Spinal cord (tissue), 9 donors: ENCODE measurements at regions not wholly inside any gene's neighbourhood (a gene's known extent, or its start where the extent isn't known, plus 50 kb on each side); places are given as distances from the start of the nearest gene placed in this dataset.

Experiments used
- DNase-seq, 6 donors: peaks; one replicate each; pipeline versions ENCODE4 v3.0.0 to v3.0.0-alpha.2; 2013 to 2015; ENCODE audit warnings: low spot score in 6 of 6, low read depth in 4 of 6
- H3K27ac ChIP-seq: one replicate; pipeline ENCODE4 v1.5.1; 2013; ENCODE audit warnings: low read depth, low read length, control low read depth
- H3K27me3 ChIP-seq: one replicate; pipeline ENCODE4 v1.6.1; 2013; ENCODE audit warnings: low read length; ENCODE audit not compliant: control insufficient read depth, insufficient read depth
- H3K36me3 ChIP-seq: one replicate; pipeline ENCODE4 v1.6.1; 2013; ENCODE audit warnings: low read length; ENCODE audit not compliant: control insufficient read depth, insufficient read depth
- H3K4me1 ChIP-seq: one replicate; pipeline ENCODE4 v1.6.1; 2013; ENCODE audit warnings: low read length; ENCODE audit not compliant: control insufficient read depth, insufficient read depth
- H3K4me3 ChIP-seq: one replicate; pipeline ENCODE4 v1.5.1; 2013; ENCODE audit warnings: low read depth, low read length, control low read depth
- H3K9me3 ChIP-seq: one replicate; pipeline ENCODE4 v1.6.1; 2013; ENCODE audit warnings: low read length; ENCODE audit not compliant: control insufficient read depth, insufficient read depth
- WGBS: methylation state at CpG from one replicate; pipeline ENCODE4 v1.1.5; 2013; ENCODE audit warnings: missing lambda C conversion rate; ENCODE audit not compliant: insufficient coverage; 5-methylcytosine and 5-hydroxymethylcytosine counted together
- donor health status: healthy.

DNA sequence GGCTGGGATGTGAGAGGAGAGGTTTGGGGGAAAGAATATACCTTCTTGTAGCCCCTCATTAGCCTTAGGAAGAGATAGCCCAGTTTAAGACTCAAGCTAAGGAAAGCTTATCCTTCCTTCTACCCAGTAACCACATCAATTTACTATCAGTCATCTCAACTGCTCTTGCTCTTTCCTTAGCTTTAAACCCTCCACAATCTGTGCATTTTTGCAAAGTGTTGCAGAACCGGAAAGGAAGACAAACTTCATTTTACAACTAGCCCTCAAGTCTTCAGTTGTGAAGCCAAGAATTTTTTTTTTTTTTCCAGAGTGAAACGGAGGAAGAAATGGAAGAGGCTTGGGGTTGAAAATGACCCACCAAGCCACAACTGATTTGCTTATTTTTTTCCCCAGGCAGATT lies 137.0 kb upstream of the LMO4 start:
- Histone ChIP-seq H3K4me3 (no peak overlapping the region), H3K9me3 (no peaks in the 10 kb centered on the region), H3K4me1 (no peaks in the 10 kb centered on the region), H3K27ac (no peak overlapping the region), H3K36me3 (no peaks in the 10 kb centered on the region), H3K27me3 (peaks cover 2% of the 10 kb centered on the region)
- WGBS = no CpG with 5 or more reads among the region's 2 CpGs
- no peak for DNase-seq

DNA sequence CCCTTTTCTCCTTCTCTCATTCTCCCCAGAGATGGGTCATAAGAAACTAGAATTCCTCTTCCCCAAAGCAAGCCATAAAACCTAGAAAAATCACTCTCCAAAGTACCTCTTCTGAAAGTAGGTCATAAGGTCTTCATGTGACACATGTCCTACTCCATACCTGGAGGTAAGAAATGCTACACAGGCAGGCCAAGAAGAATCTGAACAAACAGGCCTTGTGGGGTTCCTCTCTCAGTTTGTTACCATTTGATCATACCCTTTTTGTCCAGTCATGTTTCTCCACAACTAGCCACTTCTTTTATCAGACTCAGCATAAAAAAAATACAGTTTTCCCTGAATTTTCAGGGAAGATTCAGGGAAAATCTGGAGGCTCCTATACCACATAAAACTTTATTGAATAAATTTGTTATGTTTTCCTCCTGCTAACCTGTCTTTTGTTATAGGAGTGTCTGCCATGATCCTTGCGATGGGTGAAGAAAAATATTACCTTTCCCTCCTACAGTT lies 134.4 kb upstream of the LMO4 start:
- Histone ChIP-seq H3K36me3 (no peaks in the 10 kb centered on the region), H3K4me3 (no peak overlapping the region), H3K4me1 (no peaks in the 10 kb centered on the region), H3K9me3 (no peaks in the 10 kb centered on the region), H3K27ac (no peak overlapping the region), H3K27me3 (peaks cover 2% of the 10 kb centered on the region)
- no CpG with 5 or more reads among the region's 1 CpG for WGBS
- no peak for DNase-seq

DNA sequence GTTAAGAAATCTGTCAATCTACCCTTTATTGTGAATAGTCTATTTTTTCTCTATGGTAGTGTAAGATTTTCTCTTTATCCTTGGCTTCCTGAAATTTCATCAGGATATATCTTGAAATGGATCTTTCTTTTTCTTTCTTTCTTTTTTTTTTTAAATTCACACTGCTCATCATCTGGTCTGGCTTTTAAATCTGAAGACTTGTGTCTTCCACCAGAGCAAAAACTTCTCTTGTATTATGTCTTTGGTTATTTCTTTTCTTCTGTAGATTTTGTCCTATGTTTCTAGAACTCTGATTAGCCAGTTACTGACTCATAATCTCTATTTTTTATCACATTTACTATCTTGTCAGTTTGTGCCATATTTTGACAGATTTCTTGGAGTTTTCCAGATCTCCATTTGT lies 133.8 kb upstream of the LMO4 start:
- DNase-seq = no peak
- Histone ChIP-seq H3K36me3 (no peaks in the 10 kb centered on the region), H3K9me3 (no peaks in the 10 kb centered on the region), H3K4me3 (no peak overlapping the region), H3K27ac (no peak overlapping the region), H3K27me3 (peaks cover 2% of the 10 kb centered on the region), H3K4me1 (no peaks in the 10 kb centered on the region)

DNA sequence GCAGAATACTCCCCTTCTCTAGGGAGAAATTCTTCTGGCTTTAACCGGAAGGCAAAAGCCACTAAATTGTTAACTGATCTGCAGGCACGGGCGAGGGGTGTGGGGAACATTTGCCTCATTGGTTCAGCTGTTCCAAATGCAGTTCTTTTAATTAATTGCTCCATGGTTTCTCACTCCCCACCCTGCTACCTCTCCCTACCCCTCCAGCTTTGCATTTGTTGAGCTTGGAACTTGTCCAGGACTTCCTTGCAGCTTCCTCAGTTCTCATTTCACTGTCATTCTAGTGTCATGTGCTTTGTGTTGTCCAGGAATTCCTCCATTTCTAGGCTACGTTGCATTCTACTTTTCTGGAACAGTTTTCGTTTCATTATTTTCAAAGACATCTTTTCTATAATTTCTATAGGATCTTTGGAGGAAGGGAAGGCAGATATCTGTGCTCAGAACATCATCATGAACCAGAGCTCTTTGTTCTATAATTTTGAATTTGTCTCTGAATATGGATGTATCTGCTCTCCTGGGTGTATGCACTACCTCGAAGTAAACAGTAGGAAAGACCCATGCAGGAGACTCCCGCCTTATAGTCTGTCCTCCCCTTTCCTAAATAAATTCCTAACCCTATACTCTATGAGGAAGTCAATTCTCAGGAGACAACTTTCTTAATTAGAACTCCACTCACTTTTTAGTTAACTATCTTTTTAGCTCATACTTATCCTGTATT lies 132.4 kb upstream of the LMO4 start:
- H3K27ac ChIP-seq = no peak overlapping the region
- no peak overlapping the region for H3K4me3 ChIP-seq
- H3K36me3 ChIP-seq = no peaks in the 10 kb centered on the region
- no peaks in the 10 kb centered on the region for H3K9me3 ChIP-seq
- no peaks in the 10 kb centered on the region for H3K27me3 ChIP-seq
- no peaks in the 10 kb centered on the region for H3K4me1 ChIP-seq
- WGBS = 49% methylated on average over 2 of the region's 7 CpGs
- no peak for DNase-seq

DNA sequence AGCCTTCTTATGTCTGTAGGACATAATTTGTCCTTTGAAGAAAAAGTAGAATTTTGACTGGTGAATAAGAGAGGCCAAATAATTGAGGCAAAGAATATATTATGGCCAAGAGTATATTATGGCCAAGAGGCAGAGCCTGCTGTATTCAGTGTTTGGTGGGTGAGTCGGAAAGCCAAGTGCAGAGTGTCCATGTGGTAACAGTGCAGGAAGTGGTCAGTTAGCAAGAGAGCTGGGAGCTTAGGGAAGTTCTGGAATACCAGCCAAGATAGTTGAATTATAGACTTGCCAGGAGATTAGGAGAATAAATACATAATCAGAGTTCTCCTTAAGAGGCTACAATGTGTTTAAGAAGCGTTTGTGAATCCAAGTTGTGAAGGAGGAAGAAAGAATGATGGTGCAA lies 131.5 kb upstream of the LMO4 start:
- no peaks in the 10 kb centered on the region for H3K36me3 ChIP-seq
- H3K9me3 ChIP-seq = no peaks in the 10 kb centered on the region
- no peaks in the 10 kb centered on the region for H3K27me3 ChIP-seq
- whole genome bisulfite sequencing = 100% methylated on average over 1 of the region's 2 CpGs
- no peak overlapping the region for H3K4me3 ChIP-seq
- DNase-seq = no peak
- no peaks in the 10 kb centered on the region for H3K4me1 ChIP-seq
- H3K27ac ChIP-seq = no peak overlapping the region

DNA sequence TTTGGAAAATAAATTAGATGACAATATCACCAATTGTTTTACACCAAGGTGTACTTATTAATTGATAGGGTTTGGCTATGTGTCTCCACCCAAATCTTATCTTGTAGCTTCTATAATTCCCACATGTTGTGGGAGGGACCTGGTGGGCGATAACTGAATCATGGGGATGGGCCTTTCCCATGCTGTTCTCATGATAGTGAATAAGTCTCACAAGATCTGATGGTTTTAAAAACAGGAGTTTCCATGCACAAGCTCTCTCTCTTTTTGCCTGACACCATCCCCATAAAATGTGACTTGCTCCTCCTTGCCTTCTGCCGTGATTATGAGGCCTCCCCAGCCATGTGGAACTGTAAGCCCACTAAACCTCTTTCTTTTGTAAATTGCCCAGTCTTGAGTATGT lies 131.0 kb upstream of the LMO4 start:
- no peak overlapping the region for H3K27ac ChIP-seq
- no peak for DNase-seq
- H3K4me3 ChIP-seq = no peak overlapping the region
- no peaks in the 10 kb centered on the region for H3K9me3 ChIP-seq
- H3K36me3 ChIP-seq = no peaks in the 10 kb centered on the region
- 67% methylated on average over 1 of the region's 2 CpGs for WGBS
- H3K4me1 ChIP-seq = no peaks in the 10 kb centered on the region
- no peaks in the 10 kb centered on the region for H3K27me3 ChIP-seq

DNA sequence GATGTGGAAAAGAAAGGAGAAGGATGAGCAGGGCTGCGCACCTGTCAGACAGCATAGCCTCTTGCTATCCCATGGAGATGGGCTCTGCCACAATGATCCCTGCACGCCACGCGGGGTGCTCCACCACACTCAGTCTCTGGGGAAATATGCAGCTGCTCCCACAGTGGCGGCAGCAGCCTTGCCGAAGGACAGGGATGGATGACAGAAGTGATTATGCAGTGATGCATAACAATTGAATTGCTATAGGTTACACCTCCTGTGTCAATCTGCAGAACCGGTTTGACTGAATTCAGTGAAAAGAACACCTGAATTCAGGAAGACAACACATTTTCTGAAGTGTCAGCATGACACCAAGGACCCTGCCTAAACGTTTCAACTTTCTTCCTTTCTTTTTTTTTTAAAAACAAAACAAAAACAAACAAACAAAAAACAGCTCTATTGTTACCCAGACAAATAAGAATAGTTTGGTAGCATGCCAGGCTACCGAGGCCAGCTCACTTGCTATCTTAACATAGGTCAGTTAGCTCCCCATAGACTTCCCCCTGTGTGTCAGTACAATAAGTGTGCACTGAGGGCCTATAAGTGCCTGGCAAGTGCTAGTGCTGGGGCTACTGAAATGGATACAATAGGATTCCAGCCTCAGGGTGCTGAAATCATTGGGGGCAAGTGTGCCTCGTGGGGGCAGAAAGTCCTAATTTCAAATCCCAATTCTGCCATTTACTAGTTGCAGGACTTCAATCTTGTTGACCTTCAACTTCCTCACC lies 127.6 kb upstream of the LMO4 start:
- Histone ChIP-seq H3K36me3 (no peaks in the 10 kb centered on the region), H3K4me1 (peaks cover 3% of the 10 kb centered on the region), H3K4me3 (no peak overlapping the region), H3K27me3 (no peaks in the 10 kb centered on the region), H3K9me3 (no peaks in the 10 kb centered on the region), H3K27ac (no peak overlapping the region)
- peak in 1 of 6 donors; percentile 5 for DNase-seq
- 41% methylated on average over 7 of the region's 10 CpGs for WGBS

DNA sequence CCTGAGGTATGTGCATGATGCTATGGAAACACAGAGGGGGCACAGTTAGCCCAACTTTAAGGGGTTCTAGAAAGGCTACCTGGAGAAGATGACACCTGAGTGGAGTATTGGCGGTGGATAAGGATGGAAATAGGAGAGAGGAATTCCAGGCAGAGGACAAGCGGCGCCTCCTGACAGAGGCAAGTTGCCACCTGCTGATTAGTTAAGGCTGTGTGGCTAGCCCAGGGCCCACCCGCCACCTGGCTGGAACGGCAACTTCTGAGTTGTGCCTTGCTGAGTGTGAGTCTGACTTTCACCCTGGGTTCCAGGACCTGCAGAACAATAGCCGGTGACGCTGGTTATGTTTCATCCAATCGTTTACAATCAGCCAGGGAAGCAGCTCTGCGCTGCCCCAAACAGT lies 126.9 kb upstream of the LMO4 start:
- peaks cover 3% of the 10 kb centered on the region for H3K4me1 ChIP-seq
- DNase-seq = no peak
- 88% methylated on average over 9 of the region's 9 CpGs for WGBS
- H3K36me3 ChIP-seq = no peaks in the 10 kb centered on the region
- H3K9me3 ChIP-seq = no peaks in the 10 kb centered on the region
- no peak overlapping the region for H3K27ac ChIP-seq
- no peak overlapping the region for H3K4me3 ChIP-seq
- no peaks in the 10 kb centered on the region for H3K27me3 ChIP-seq

DNA sequence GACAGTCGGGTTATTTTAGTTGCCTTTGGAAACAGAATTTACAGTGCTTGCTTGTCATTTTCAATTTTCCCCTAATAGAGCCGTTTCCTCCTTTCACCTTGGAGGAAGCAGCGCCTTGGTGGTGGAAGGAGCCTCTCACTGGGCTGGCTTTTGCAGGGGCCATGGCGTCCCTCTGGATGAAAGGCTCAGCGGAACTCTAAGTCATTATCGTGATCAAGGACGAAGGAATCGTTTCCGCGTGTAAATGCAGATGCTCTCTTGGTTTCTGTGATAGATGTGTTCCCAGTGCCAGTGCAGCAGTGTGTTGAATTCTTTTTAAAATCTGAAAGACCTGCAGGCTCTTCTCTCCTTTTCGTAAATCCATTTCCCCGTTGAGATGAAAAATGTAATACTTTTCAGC lies 126.2 kb upstream of the LMO4 start:
- Histone ChIP-seq H3K27me3 (no peaks in the 10 kb centered on the region), H3K4me1 (peaks cover 3% of the 10 kb centered on the region), H3K36me3 (no peaks in the 10 kb centered on the region), H3K4me3 (no peak overlapping the region), H3K9me3 (no peaks in the 10 kb centered on the region), H3K27ac (no peak overlapping the region)
- peak in 1 of 6 donors; percentile 53 for DNase-seq
- 60% methylated on average over 9 of the region's 12 CpGs for WGBS
